ENCODE measurements at regions not wholly inside any gene's neighbourhood (a gene's known extent, or its start where the extent isn't known, plus 50 kb on each side); places are given as distances from the start of the nearest gene placed in this dataset.
A peak's percentile ranks its signal among the peaks of the same experiment; 100 is the strongest.

DNA sequence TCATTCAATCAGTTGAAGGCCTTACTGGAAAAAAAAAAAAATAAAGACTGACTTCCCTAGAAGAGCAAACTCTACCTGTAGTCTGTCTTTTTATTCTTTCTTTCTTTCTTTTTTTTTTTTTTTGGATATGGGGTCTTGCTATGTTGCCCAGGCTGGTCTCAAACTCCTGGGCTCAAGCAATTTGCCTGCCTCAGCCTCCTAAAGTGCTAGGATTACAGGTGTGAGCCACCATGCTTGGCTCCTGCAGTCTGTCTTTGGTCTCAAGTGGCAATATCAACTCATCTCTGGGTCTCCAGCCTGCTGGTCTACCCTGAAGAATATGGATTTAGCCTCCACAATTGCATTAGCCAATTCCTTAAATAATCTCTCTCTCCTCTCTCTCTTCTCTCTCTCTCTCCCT, 167.7 kb upstream of the P2RY1 start:
- no peaks in the 10 kb centered on the region for H3K9me2 ChIP-seq (ENCODE audit: insufficient read depth)
- no peaks in the 10 kb centered on the region for H4K20me1 ChIP-seq (replicated peaks; ENCODE audit: insufficient read depth)
- H3K27me3 ChIP-seq (ENCODE audit: insufficient read depth): no peaks in the 10 kb centered on the region
- H2AFZ ChIP-seq: no peak overlapping the region
- no peak overlapping the region for H3K4me2 ChIP-seq
- Mint-ChIP-seq H3K9me3 (peaks cover 6% of the 10 kb centered on the region; the same call in 2 of the 3 replicates), H3K4me1 (peaks cover 8% of the 10 kb centered on the region; the same call in 2 of the 3 replicates), H3K27me3 (ENCODE audit: insufficient read depth, low read depth, poor library complexity) (peaks cover 2% of the 10 kb centered on the region), H3K36me3 (ENCODE audit: low read depth) (peaks cover 3% of the 10 kb centered on the region; the same call in 1 of the 3 replicates), H3K27ac (no peak overlapping the region), H3K4me3 (no peak overlapping the region)
- H3K79me2 ChIP-seq (replicated peaks; ENCODE audit: insufficient read depth): no peaks in the 10 kb centered on the region
- H3K36me3 ChIP-seq (ENCODE audit: insufficient read depth): no peaks in the 10 kb centered on the region
- no peaks in the 10 kb centered on the region for H3K4me1 ChIP-seq (ENCODE audit: insufficient read depth)
- ATAC-seq (no peak), DNase-seq (ENCODE audit: low spot score) (no peak)
- H3K4me3 ChIP-seq: no peak overlapping the region
- H3K27ac ChIP-seq (ENCODE audit: low read depth): no peak overlapping the region
- no peaks in the 10 kb centered on the region for H3F3A ChIP-seq (replicated peaks; ENCODE audit: low read depth)
- TF ChIP-seq EZH2 (IDR thresholded peaks at IDR 0.05; ENCODE audit: low read depth, unreplicated experiment) (no peak), CREB1 (CRISPR knock-in tag; IDR thresholded peaks at IDR 0.05; ENCODE audit: low read depth) (no peak), EZH2phosphoT487 (IDR thresholded peaks at IDR 0.05; ENCODE audit: unreplicated experiment) (no peak), STAT1 (IDR thresholded peaks at IDR 0.05; ENCODE audit: unreplicated experiment) (no peak)

DNA sequence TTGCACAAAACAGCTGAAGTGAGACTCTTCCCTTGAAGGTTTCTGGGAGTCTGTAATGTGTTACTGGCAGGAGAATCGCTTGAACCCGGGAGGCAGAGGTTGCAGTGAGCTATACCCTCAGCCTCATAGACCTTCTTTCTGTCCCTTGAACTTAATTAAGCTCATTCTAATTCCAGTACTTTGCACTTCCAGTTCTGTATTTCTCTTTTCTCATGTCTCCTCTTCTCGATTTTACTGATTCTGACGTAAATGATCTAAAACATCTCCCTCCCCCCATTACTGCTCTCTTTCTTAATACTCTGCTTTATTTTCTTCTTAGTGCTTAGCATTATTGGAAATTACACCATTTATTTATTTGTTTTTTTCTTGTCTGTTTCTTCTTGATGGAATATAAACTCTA, 165.4 kb upstream of the P2RY1 start:
- DNase-seq (ENCODE audit: low spot score) (no peak), ATAC-seq (no peak)
- no peak overlapping the region for H3K4me2 ChIP-seq
- Mint-ChIP-seq H3K36me3 (ENCODE audit: low read depth) (no peaks in the 10 kb centered on the region), H3K27me3 (ENCODE audit: insufficient read depth, low read depth, poor library complexity) (peaks cover 2% of the 10 kb centered on the region), H3K4me1 (peaks cover 11% of the 10 kb centered on the region), H3K27ac (no peak overlapping the region; the same call in 1 of the 2 replicates), H3K9me3 (no peaks in the 10 kb centered on the region), H3K4me3 (no peak overlapping the region)
- no peaks in the 10 kb centered on the region for H3K36me3 ChIP-seq (ENCODE audit: insufficient read depth)
- H4K20me1 ChIP-seq (replicated peaks; ENCODE audit: insufficient read depth): no peaks in the 10 kb centered on the region
- H3K9me2 ChIP-seq (ENCODE audit: insufficient read depth): no peaks in the 10 kb centered on the region; the same call in 1 of the 2 replicates
- no peaks in the 10 kb centered on the region for H3F3A ChIP-seq (replicated peaks; ENCODE audit: low read depth)
- H2AFZ ChIP-seq: peak overlapping the region; percentile 78; the same call in 1 of the 2 replicates
- no peak overlapping the region for H3K27ac ChIP-seq (ENCODE audit: low read depth)
- H3K4me1 ChIP-seq (ENCODE audit: insufficient read depth): no peaks in the 10 kb centered on the region
- H3K4me3 ChIP-seq: no peak overlapping the region
- no peaks in the 10 kb centered on the region for H3K27me3 ChIP-seq (ENCODE audit: insufficient read depth)
- no peaks in the 10 kb centered on the region for H3K79me2 ChIP-seq (replicated peaks; ENCODE audit: insufficient read depth)
- TF ChIP-seq, protein P1, sequence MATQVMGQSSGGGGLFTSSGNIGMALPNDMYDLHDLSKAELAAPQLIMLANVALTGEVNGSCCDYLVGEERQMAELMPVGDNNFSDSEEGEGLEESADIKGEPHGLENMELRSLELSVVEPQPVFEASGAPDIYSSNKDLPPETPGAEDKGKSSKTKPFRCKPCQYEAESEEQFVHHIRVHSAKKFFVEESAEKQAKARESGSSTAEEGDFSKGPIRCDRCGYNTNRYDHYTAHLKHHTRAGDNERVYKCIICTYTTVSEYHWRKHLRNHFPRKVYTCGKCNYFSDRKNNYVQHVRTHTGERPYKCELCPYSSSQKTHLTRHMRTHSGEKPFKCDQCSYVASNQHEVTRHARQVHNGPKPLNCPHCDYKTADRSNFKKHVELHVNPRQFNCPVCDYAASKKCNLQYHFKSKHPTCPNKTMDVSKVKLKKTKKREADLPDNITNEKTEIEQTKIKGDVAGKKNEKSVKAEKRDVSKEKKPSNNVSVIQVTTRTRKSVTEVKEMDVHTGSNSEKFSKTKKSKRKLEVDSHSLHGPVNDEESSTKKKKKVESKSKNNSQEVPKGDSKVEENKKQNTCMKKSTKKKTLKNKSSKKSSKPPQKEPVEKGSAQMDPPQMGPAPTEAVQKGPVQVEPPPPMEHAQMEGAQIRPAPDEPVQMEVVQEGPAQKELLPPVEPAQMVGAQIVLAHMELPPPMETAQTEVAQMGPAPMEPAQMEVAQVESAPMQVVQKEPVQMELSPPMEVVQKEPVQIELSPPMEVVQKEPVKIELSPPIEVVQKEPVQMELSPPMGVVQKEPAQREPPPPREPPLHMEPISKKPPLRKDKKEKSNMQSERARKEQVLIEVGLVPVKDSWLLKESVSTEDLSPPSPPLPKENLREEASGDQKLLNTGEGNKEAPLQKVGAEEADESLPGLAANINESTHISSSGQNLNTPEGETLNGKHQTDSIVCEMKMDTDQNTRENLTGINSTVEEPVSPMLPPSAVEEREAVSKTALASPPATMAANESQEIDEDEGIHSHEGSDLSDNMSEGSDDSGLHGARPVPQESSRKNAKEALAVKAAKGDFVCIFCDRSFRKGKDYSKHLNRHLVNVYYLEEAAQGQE (IDR thresholded peaks at IDR 0.05; ENCODE audit: unreplicated experiment): no peak
- no peak for TF ChIP-seq CREB1 (CRISPR knock-in tag; IDR thresholded peaks at IDR 0.05; ENCODE audit: low read depth)
- TF ChIP-seq NANOG (IDR thresholded peaks at IDR 0.05; ENCODE audit: borderline replicate concordance): no peak
- TF ChIP-seq ZNF331 (CRISPR knock-in tag; IDR thresholded peaks at IDR 0.05; ENCODE audit: low read depth): no peak
- TF ChIP-seq ZNF114 (CRISPR knock-in tag; IDR thresholded peaks at IDR 0.05): no peak
- no peak for TF ChIP-seq EZH2 (IDR thresholded peaks at IDR 0.05; ENCODE audit: low read depth, unreplicated experiment)
- TF ChIP-seq POLR2AphosphoS5 (IDR thresholded peaks at IDR 0.05; ENCODE audit: low read depth): no peak
- TF ChIP-seq, protein P2, sequence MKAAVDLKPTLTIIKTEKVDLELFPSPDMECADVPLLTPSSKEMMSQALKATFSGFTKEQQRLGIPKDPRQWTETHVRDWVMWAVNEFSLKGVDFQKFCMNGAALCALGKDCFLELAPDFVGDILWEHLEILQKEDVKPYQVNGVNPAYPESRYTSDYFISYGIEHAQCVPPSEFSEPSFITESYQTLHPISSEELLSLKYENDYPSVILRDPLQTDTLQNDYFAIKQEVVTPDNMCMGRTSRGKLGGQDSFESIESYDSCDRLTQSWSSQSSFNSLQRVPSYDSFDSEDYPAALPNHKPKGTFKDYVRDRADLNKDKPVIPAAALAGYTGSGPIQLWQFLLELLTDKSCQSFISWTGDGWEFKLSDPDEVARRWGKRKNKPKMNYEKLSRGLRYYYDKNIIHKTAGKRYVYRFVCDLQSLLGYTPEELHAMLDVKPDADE (IDR thresholded peaks at IDR 0.05): no peak
- TF ChIP-seq, protein P3, sequence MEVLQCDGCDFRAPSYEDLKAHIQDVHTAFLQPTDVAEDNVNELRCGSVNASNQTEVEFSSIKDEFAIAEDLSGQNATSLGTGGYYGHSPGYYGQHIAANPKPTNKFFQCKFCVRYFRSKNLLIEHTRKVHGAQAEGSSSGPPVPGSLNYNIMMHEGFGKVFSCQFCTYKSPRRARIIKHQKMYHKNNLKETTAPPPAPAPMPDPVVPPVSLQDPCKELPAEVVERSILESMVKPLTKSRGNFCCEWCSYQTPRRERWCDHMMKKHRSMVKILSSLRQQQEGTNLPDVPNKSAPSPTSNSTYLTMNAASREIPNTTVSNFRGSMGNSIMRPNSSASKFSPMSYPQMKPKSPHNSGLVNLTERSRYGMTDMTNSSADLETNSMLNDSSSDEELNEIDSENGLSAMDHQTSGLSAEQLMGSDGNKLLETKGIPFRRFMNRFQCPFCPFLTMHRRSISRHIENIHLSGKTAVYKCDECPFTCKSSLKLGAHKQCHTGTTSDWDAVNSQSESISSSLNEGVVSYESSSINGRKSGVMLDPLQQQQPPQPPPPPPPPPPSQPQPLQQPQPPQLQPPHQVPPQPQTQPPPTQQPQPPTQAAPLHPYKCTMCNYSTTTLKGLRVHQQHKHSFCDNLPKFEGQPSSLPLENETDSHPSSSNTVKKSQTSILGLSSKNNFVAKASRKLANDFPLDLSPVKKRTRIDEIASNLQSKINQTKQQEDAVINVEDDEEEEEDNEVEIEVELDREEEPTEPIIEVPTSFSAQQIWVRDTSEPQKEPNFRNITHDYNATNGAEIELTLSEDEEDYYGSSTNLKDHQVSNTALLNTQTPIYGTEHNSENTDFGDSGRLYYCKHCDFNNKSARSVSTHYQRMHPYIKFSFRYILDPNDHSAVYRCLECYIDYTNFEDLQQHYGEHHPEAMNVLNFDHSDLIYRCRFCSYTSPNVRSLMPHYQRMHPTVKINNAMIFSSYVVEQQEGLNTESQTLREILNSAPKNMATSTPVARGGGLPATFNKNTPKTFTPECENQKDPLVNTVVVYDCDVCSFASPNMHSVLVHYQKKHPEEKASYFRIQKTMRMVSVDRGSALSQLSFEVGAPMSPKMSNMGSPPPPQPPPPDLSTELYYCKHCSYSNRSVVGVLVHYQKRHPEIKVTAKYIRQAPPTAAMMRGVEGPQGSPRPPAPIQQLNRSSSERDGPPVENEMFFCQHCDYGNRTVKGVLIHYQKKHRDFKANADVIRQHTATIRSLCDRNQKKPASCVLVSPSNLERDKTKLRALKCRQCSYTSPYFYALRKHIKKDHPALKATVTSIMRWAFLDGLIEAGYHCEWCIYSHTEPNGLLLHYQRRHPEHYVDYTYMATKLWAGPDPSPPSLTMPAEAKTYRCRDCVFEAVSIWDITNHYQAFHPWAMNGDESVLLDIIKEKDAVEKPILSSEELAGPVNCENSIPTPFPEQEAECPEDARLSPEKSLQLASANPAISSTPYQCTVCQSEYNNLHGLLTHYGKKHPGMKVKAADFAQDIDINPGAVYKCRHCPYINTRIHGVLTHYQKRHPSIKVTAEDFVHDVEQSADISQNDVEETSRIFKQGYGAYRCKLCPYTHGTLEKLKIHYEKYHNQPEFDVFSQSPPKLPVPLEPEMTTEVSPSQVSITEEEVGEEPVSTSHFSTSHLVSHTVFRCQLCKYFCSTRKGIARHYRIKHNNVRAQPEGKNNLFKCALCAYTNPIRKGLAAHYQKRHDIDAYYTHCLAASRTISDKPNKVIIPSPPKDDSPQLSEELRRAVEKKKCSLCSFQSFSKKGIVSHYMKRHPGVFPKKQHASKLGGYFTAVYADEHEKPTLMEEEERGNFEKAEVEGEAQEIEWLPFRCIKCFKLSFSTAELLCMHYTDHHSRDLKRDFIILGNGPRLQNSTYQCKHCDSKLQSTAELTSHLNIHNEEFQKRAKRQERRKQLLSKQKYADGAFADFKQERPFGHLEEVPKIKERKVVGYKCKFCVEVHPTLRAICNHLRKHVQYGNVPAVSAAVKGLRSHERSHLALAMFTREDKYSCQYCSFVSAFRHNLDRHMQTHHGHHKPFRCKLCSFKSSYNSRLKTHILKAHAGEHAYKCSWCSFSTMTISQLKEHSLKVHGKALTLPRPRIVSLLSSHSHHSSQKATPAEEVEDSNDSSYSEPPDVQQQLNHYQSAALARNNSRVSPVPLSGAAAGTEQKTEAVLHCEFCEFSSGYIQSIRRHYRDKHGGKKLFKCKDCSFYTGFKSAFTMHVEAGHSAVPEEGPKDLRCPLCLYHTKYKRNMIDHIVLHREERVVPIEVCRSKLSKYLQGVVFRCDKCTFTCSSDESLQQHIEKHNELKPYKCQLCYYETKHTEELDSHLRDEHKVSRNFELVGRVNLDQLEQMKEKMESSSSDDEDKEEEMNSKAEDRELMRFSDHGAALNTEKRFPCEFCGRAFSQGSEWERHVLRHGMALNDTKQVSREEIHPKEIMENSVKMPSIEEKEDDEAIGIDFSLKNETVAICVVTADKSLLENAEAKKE (CRISPR knock-in tag; IDR thresholded peaks at IDR 0.05): no peak
- TF ChIP-seq EZH2phosphoT487 (IDR thresholded peaks at IDR 0.05; ENCODE audit: unreplicated experiment): no peak
